Prostate gland (tissue), 2 donors: ENCODE measurements at regions not wholly inside any gene's neighbourhood (a gene's known extent, or its start where the extent isn't known, plus 50 kb on each side); places are given as distances from the start of the nearest gene placed in this dataset.

ENCODE experiments used
- CTCF ChIP-seq, 4 experiments: fragments of 200-600 bp in 2 of 4; fragments of 450-650 bp in 2 of 4; sonication (generic) in 2 of 4; IDR thresholded peaks; 1 replicate in 3 of 4; 2 replicates in 1 of 4; pipeline ENCODE4 v1.5.1; 2016 to 2019; ENCODE audit warnings: antibody characterized with exemption in 4 of 4, mild to moderate bottlenecking in 2 of 4, moderate library complexity in 2 of 4
- POLR2A ChIP-seq: fragments of 450-650 bp; IDR thresholded peaks from one replicate; pipeline ENCODE4 v1.6.1; 2016; ENCODE audit warnings: antibody characterized with exemption, mild to moderate bottlenecking
- POLR2AphosphoS5 ChIP-seq: sonication (generic); formaldehyde crosslinking; IDR thresholded peaks from one replicate; pipeline ENCODE4 v1.6.1; 2017; ENCODE audit warnings: antibody characterized with exemption

GRCh38 chr1:102105931-102106550 is 109.3 kb upstream of the OLFM3 start:
- TF ChIP-seq CTCF (IDR thresholded peaks at IDR 0.05) (no peak), POLR2A (no peak), POLR2AphosphoS5 (no peak)
